ENCODE measurements at regions not wholly inside any gene's neighbourhood (a gene's known extent, or its start where the extent isn't known, plus 50 kb on each side); places are given as distances from the start of the nearest gene placed in this dataset.

DNA sequence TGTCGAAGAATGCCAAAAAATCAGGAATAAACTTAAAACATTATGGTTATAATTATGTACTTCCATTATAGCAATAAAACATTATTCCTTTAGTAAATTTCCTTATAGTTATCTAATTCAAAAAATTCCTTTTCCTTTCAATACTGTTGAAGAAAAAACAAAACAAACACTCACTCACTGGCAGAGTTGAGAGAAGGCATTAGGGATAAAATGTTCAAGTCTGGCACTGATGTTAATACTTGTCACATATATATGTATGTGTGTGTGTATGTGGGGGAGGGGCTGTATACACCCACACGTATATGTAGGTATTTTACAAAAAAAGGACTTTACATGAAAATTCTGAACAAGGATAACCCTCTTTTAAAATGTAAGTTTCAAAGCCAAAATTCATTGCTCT, 150.2 kb upstream of the MEOX2 start:
- no CpG with 5 or more reads among the region's 2 CpGs for WGBS, 2 experiments (ENCODE audit: extremely low coverage in 2 of 2, insufficient read length in 1 of 2)
- H3K4me1 ChIP-seq (ENCODE audit: control insufficient read depth, insufficient read depth, low read length): no peaks in the 10 kb centered on the region
- H3K9ac ChIP-seq (ENCODE audit: low read depth, low read length): no peak overlapping the region
- no peak overlapping the region for H3K18ac ChIP-seq (ENCODE audit: low read depth, low read length)
- H3K9me3 ChIP-seq (ENCODE audit: control insufficient read depth, insufficient read depth, low read length): no peaks in the 10 kb centered on the region
- DNase-seq (no peak), ATAC-seq (ENCODE audit: low read depth) (no peak)
- H3K27ac ChIP-seq (ENCODE audit: insufficient read depth, low read length): no peak overlapping the region
- H3K27me3 ChIP-seq (ENCODE audit: control insufficient read depth, insufficient read depth, low read length): no peaks in the 10 kb centered on the region
- H3K4me2 ChIP-seq (ENCODE audit: low read depth, low read length): no peak overlapping the region
- H4K5ac ChIP-seq (ENCODE audit: low read depth, low read length): no peak overlapping the region
- H4K20me1 ChIP-seq (ENCODE audit: insufficient read depth, low read length): no peaks in the 10 kb centered on the region
- H2BK120ac ChIP-seq (ENCODE audit: low read depth, low read length): no peak overlapping the region
- in situ Hi-C loops (cut with MboI; ENCODE audit: low sequenced_read_pairs): no loop called here
- no peak overlapping the region for H3K4ac ChIP-seq (ENCODE audit: low read depth, low read length)
- H2AFZ ChIP-seq (replicated peaks; ENCODE audit: low read length, poor library complexity): no peak overlapping the region
- no peak overlapping the region for H2AK9ac ChIP-seq (replicated peaks; ENCODE audit: low read depth, low read length, poor library complexity)
- no TSS peak for BruUV-seq (replicated peaks)
- H3K36me3 ChIP-seq (ENCODE audit: control insufficient read depth, insufficient read depth, low read length): no peaks in the 10 kb centered on the region
- no peaks in the 10 kb centered on the region for H3K79me1 ChIP-seq (ENCODE audit: low read depth in 1 of 2, low read length in 2 of 2)
- H4K91ac ChIP-seq (ENCODE audit: insufficient read depth, low read depth, low read length): no peak overlapping the region
- TF ChIP-seq CHD1 (IDR thresholded peaks at IDR 0.05; ENCODE audit: low read depth, low read length): no peak
- TF ChIP-seq, protein P1, sequence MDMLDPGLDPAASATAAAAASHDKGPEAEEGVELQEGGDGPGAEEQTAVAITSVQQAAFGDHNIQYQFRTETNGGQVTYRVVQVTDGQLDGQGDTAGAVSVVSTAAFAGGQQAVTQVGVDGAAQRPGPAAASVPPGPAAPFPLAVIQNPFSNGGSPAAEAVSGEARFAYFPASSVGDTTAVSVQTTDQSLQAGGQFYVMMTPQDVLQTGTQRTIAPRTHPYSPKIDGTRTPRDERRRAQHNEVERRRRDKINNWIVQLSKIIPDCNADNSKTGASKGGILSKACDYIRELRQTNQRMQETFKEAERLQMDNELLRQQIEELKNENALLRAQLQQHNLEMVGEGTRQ (IDR thresholded peaks at IDR 0.05; ENCODE audit: low read depth, low read length): no peak
- no peak for TF ChIP-seq CEBPB (IDR thresholded peaks at IDR 0.05; ENCODE audit: low read depth, low read length)
- TF ChIP-seq BHLHE40 (IDR thresholded peaks at IDR 0.05; ENCODE audit: low read depth, low read length): no peak
- no peak for TF ChIP-seq CTCF (conservative IDR thresholded peaks at IDR 0.05; ENCODE audit: low read depth, low read length)
- TF ChIP-seq RFX5 (IDR thresholded peaks at IDR 0.05; ENCODE audit: low read depth, low read length): no peak
- TF ChIP-seq RCOR1 (IDR thresholded peaks at IDR 0.05; ENCODE audit: insufficient replicate concordance, low read length): no peak
- TF ChIP-seq FOS (IDR thresholded peaks at IDR 0.05; ENCODE audit: low read depth, low read length): no peak
- no peak for TF ChIP-seq MAZ (IDR thresholded peaks at IDR 0.05; ENCODE audit: borderline replicate concordance, low read depth, low read length)
- H3K9me1 ChIP-seq (ENCODE audit: insufficient read depth, low read length): no peaks in the 10 kb centered on the region
- H2BK5ac ChIP-seq (ENCODE audit: low read depth, low read length, poor library complexity, severe bottlenecking): no peak overlapping the region
- CTCF ChIA-PET: interaction anchor here (0.7 kb wide), 1 partner anchor 9 kb away, joined by 3 read pairs; no protein-coding TSS in a partner anchor
- POLR2A ChIA-PET (ENCODE audit: unreplicated experiment): interaction anchor here (0.7 kb wide), 1 partner anchor 12 kb away, joined by 4 read pairs; no protein-coding TSS in a partner anchor
- no peak overlapping the region for H3K4me3 ChIP-seq (ENCODE audit: insufficient read depth, low read depth, low read length)
- dilution Hi-C loops (cut with HindIII; ENCODE audit: low sequenced_read_pairs, unreplicated experiment): no loop called here
- no peak overlapping the region for H2BK15ac ChIP-seq (ENCODE audit: low read depth, low read length)
- no peak overlapping the region for H4K8ac ChIP-seq (ENCODE audit: low read depth in 2 of 2, low read length in 2 of 2)
- no peak overlapping the region for H3K56ac ChIP-seq (ENCODE audit: extremely low read depth, insufficient read depth, low read length)
- H2BK20ac ChIP-seq (ENCODE audit: low read depth, low read length): no peak overlapping the region
- H3K23ac ChIP-seq (ENCODE audit: low read depth, low read length): no peak overlapping the region
- no peak overlapping the region for H3K14ac ChIP-seq (replicated peaks; ENCODE audit: low read depth, low read length)
- intact Hi-C loops (cut with micrococcal nuclease): no loop called here
- H2AK5ac ChIP-seq (ENCODE audit: low read depth, low read length): no peak overlapping the region
